ENCODE measurements at regions not wholly inside any gene's neighbourhood (a gene's known extent, or its start where the extent isn't known, plus 50 kb on each side); places are given as distances from the start of the nearest gene placed in this dataset.

DNA sequence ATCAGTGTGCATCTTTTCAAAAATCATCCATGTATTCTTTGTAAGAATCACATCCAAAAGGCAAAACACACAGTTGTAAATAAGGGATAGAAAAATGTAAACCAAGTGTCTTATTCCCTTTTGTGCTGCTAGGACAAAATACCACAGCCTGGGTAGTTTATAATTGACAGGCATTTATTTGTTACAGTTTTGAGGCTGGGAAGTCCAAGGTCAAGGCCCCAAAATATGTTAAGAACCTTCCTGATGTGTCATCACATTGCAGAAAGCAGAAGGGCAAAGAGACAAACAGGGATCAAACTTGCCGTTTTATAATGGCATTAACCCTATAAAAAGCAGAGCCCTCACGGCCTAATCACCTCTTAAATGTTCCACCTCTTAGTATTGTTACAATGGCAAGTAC is 364.8 kb downstream of the MED10 start:
- Mint-ChIP-seq H3K27me3 (ENCODE audit: low read depth) (peaks cover 5% of the 10 kb centered on the region), H3K36me3 (peaks cover 24% of the 10 kb centered on the region), H3K4me3 (no peak overlapping the region), H3K9me3 (peaks cover 35% of the 10 kb centered on the region), H3K4me1 (no peaks in the 10 kb centered on the region), H3K27ac (no peak overlapping the region)
- ChIA-PET POLR2A (no interaction called here), CTCF (no interaction called here)
- no peak for TF ChIP-seq ETV6 (CRISPR knock-in tag; IDR thresholded peaks at IDR 0.05)
- no peak for TF ChIP-seq ZBTB43 (CRISPR knock-in tag; IDR thresholded peaks at IDR 0.05)
- TF ChIP-seq TCF7 (CRISPR knock-in tag; IDR thresholded peaks at IDR 0.05; ENCODE audit: low read depth): no peak
- TF ChIP-seq ATF6 (CRISPR knock-in tag; IDR thresholded peaks at IDR 0.05): no peak
- no peak for TF ChIP-seq SMAD4 (CRISPR knock-in tag; IDR thresholded peaks at IDR 0.05)
- TF ChIP-seq, protein P1, sequence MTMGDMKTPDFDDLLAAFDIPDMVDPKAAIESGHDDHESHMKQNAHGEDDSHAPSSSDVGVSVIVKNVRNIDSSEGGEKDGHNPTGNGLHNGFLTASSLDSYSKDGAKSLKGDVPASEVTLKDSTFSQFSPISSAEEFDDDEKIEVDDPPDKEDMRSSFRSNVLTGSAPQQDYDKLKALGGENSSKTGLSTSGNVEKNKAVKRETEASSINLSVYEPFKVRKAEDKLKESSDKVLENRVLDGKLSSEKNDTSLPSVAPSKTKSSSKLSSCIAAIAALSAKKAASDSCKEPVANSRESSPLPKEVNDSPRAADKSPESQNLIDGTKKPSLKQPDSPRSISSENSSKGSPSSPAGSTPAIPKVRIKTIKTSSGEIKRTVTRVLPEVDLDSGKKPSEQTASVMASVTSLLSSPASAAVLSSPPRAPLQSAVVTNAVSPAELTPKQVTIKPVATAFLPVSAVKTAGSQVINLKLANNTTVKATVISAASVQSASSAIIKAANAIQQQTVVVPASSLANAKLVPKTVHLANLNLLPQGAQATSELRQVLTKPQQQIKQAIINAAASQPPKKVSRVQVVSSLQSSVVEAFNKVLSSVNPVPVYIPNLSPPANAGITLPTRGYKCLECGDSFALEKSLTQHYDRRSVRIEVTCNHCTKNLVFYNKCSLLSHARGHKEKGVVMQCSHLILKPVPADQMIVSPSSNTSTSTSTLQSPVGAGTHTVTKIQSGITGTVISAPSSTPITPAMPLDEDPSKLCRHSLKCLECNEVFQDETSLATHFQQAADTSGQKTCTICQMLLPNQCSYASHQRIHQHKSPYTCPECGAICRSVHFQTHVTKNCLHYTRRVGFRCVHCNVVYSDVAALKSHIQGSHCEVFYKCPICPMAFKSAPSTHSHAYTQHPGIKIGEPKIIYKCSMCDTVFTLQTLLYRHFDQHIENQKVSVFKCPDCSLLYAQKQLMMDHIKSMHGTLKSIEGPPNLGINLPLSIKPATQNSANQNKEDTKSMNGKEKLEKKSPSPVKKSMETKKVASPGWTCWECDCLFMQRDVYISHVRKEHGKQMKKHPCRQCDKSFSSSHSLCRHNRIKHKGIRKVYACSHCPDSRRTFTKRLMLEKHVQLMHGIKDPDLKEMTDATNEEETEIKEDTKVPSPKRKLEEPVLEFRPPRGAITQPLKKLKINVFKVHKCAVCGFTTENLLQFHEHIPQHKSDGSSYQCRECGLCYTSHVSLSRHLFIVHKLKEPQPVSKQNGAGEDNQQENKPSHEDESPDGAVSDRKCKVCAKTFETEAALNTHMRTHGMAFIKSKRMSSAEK (CRISPR knock-in tag; IDR thresholded peaks at IDR 0.05; ENCODE audit: borderline replicate concordance): no peak
- TF ChIP-seq ZNF512 (CRISPR knock-in tag; IDR thresholded peaks at IDR 0.05; ENCODE audit: borderline replicate concordance): no peak
- no peak for TF ChIP-seq ZNF396 (CRISPR knock-in tag; IDR thresholded peaks at IDR 0.05; ENCODE audit: borderline replicate concordance)
- TF ChIP-seq GTF2I (CRISPR knock-in tag; conservative IDR thresholded peaks at IDR 0.05): no peak
- TF ChIP-seq SP1 (CRISPR knock-in tag; conservative IDR thresholded peaks at IDR 0.05): no peak
- TF ChIP-seq FOXJ3 (CRISPR knock-in tag; IDR thresholded peaks at IDR 0.05; ENCODE audit: borderline replicate concordance): no peak
- TF ChIP-seq OVOL2 (CRISPR knock-in tag; IDR thresholded peaks at IDR 0.05; ENCODE audit: borderline replicate concordance): no peak
- no peak for TF ChIP-seq JUN (CRISPR knock-in tag; IDR thresholded peaks at IDR 0.05)
- TF ChIP-seq, protein P2, sequence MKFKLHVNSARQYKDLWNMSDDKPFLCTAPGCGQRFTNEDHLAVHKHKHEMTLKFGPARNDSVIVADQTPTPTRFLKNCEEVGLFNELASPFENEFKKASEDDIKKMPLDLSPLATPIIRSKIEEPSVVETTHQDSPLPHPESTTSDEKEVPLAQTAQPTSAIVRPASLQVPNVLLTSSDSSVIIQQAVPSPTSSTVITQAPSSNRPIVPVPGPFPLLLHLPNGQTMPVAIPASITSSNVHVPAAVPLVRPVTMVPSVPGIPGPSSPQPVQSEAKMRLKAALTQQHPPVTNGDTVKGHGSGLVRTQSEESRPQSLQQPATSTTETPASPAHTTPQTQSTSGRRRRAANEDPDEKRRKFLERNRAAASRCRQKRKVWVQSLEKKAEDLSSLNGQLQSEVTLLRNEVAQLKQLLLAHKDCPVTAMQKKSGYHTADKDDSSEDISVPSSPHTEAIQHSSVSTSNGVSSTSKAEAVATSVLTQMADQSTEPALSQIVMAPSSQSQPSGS (CRISPR knock-in tag; IDR thresholded peaks at IDR 0.05; ENCODE audit: borderline replicate concordance, low read depth): no peak
- no peak for TF ChIP-seq NFYB (CRISPR knock-in tag; conservative IDR thresholded peaks at IDR 0.05; ENCODE audit: low read depth)
- no peak for TF ChIP-seq USF1 (CRISPR knock-in tag; IDR thresholded peaks at IDR 0.05)
- no peak for ATAC-seq
- no peak for DNase-seq (ENCODE audit: low spot score)
